ENCODE measurements at regions not wholly inside any gene's neighbourhood (a gene's known extent, or its start where the extent isn't known, plus 50 kb on each side); places are given as distances from the start of the nearest gene placed in this dataset.
"Not testable (repeated sequence)": the region's sequence is repeated elsewhere in the genome, so short reads cannot be mapped to it uniquely, and the experiment has no call there.

- DNase-seq = not testable (repeated sequence)
These were observed 54.2 kb upstream of the RHOU start for GRCh38 chr1:228681076-228681565.

DNA sequence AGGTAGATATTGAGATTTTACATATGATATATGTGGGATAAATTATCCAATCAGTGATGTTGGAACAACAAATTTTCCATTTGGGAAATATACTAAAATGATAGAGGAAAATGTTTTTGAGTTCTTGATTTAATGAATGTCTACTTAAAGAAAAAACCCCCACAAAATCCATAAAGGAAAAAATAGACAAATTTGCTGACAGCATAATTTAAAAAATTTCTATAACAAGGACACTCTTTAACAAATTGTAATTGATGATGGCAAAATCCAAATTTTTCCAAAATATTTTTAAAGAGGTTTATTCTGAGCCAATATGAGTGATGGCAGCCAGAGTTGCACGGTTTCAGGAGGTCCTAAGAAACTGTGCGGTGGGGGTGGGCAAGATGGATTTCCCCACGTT, 51.9 kb upstream of the RHOU start:
- DNase-seq = no peak

- DNase-seq = no peak
These were observed 50.7 kb upstream of the RHOU start for GRCh38 chr1:228684607-228685006.

GRCh38 chr1:228685081-228685660, 50.1 kb upstream of the RHOU start:
- no peak for DNase-seq

All from activated CD8-positive, alpha-beta memory T cell treated with anti-CD3 and anti-CD28 coated beads for 24 hours (primary cell).